HL-60 (cell line): ENCODE measurements at regions not wholly inside any gene's neighbourhood (a gene's known extent, or its start where the extent isn't known, plus 50 kb on each side); places are given as distances from the start of the nearest gene placed in this dataset.
"Not testable (repeated sequence)": the region's sequence is repeated elsewhere in the genome, so short reads cannot be mapped to it uniquely, and the experiment has no call there.

ENCODE experiments used
- DNase-seq, 2 experiments: peaks; one replicate each; pipeline ENCODE4 v3.0.0-alpha.2; 2010 to 2020; ENCODE audit warnings: low read depth in 1 of 2, low spot score in 1 of 2
- H3K27ac ChIP-seq: fragments of 250-450 bp; sonication (Bioruptor Pico); replicated peaks from 2 replicates; pipeline ENCODE4 v1.5.1; 2020; ENCODE audit warnings: mild to moderate bottlenecking, moderate library complexity
- H3K27me3 ChIP-seq: fragments of 250-450 bp; sonication (Bioruptor Pico); 2 replicates; pipeline ENCODE4 v1.5.1; 2021; ENCODE audit warnings: mild to moderate bottlenecking, moderate library complexity; ENCODE audit not compliant: insufficient read depth, poor library complexity, severe bottlenecking
- H3K4me3 ChIP-seq: replicated peaks from 2 replicates; pipeline ENCODE4 v1.5.1; 2011; ENCODE audit warnings: mild to moderate bottlenecking, control low read depth, low read length; ENCODE audit not compliant: insufficient read depth
- CTCF ChIP-seq: IDR thresholded peaks from one replicate; pipeline ENCODE4 v1.5.1; 2011; ENCODE audit warnings: low read length, control low read depth, inconsistent platforms; ENCODE audit not compliant: insufficient read depth
- GABPA ChIP-seq: IDR thresholded peaks from 2 replicates; pipeline ENCODE4 v1.6.1; 2012; ENCODE audit warnings: low read depth
- POLR2AphosphoS5 ChIP-seq: IDR thresholded peaks from 2 replicates; pipeline ENCODE4 v1.6.1; 2012; ENCODE audit warnings: low read depth
- REST ChIP-seq: IDR thresholded peaks from 2 replicates; pipeline ENCODE4 v1.6.1; 2012; ENCODE audit warnings: low read depth; ENCODE audit not compliant: insufficient replicate concordance
- SPI1 ChIP-seq: IDR thresholded peaks from 2 replicates; pipeline ENCODE4 v1.6.1; 2012; ENCODE audit warnings: low read depth, mild to moderate bottlenecking, borderline replicate concordance

GRCh38 chr4:118566003-118566513, 119.1 kb upstream of the METTL14 start:
- H3K4me3 ChIP-seq, H3K27me3 ChIP-seq: not testable (repeated sequence)
- DNase-seq = peak; percentile 35 to 92
- peak; percentile 78 for TF ChIP-seq POLR2AphosphoS5
- TF ChIP-seq SPI1 = peak; percentile 54; the same call in 1 of the 2 replicates
- peak overlapping the region; percentile 84 for H3K27ac ChIP-seq

- not testable (repeated sequence) for H3K27ac ChIP-seq, H3K4me3 ChIP-seq, DNase-seq, H3K27me3 ChIP-seq
These were observed 112.2 kb upstream of the METTL14 start for GRCh38 chr4:118572991-118573390.

- H3K27me3 ChIP-seq, H3K4me3 ChIP-seq, H3K27ac ChIP-seq, DNase-seq: not testable (repeated sequence)
These were observed 110.8 kb upstream of the METTL14 start for GRCh38 chr4:118574251-118574913.

- H3K27ac ChIP-seq, H3K27me3 ChIP-seq, H3K4me3 ChIP-seq, DNase-seq: not testable (repeated sequence)
These were observed 110.1 kb upstream of the METTL14 start for GRCh38 chr4:118575057-118575456.

GRCh38 chr4:118575726-118576125, 109.5 kb upstream of the METTL14 start:
- not testable (repeated sequence) for DNase-seq, H3K27ac ChIP-seq, H3K4me3 ChIP-seq, H3K27me3 ChIP-seq

GRCh38 chr4:118576709-118577219, 108.4 kb upstream of the METTL14 start:
- DNase-seq, H3K27ac ChIP-seq, H3K4me3 ChIP-seq, H3K27me3 ChIP-seq: not testable (repeated sequence)

- no peaks in the 10 kb centered on the region for H3K27me3 ChIP-seq
- no peak overlapping the region for H3K27ac ChIP-seq
- no peak for DNase-seq
- no peak overlapping the region for H3K4me3 ChIP-seq
- TF ChIP-seq REST (no peak), POLR2AphosphoS5 (no peak), SPI1 (no peak), CTCF (no peak), GABPA (no peak)
These were observed 100.2 kb upstream of the METTL14 start for GRCh38 chr4:118585015-118585414.

- no peak for DNase-seq
- no peaks in the 10 kb centered on the region for H3K27me3 ChIP-seq
- no peak overlapping the region for H3K27ac ChIP-seq
- no peak overlapping the region for H3K4me3 ChIP-seq
- TF ChIP-seq POLR2AphosphoS5 (no peak), CTCF (no peak), GABPA (no peak), SPI1 (no peak), REST (no peak)
These were observed 98.8 kb upstream of the METTL14 start for GRCh38 chr4:118586357-118586790.
